ENCODE measurements at regions not wholly inside any gene's neighbourhood (a gene's known extent, or its start where the extent isn't known, plus 50 kb on each side); places are given as distances from the start of the nearest gene placed in this dataset.
A peak's percentile ranks its signal among the peaks of the same experiment; 100 is the strongest.

DNA sequence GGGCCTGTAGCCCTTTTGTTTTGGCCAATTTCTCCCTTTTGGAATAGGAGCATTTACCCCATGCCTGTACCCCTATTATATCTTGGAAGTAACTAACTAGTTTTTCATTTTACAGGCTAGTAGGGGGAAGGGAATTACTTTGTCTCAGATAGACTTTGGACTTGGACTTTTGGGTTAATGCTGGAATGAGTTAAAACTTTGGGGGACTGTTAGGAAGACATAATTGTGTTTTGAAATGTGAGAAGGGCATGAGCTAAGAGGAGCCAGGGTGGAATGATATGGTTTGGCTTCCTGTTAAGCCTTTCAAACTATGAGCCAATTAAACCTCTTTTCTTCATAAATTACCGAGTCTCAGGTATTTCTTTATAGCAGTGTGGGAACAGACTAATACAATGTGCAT lies 168.1 kb downstream of the FGF1 start:
- DNase-seq: no peak
- peaks cover 11 to 12% of the 10 kb centered on the region in 2 donors for H3K9me3 Mint-ChIP-seq
- H3K4me3 Mint-ChIP-seq: no peak overlapping the region
- H3K27me3 Mint-ChIP-seq: peaks cover 3 to 8% of the 10 kb centered on the region in 2 donors
- ATAC-seq (replicated peaks): no peak
- H3K36me3 Mint-ChIP-seq: peaks cover 11 to 12% of the 10 kb centered on the region in 2 donors
- H3K27ac Mint-ChIP-seq: no peak overlapping the region
- peaks cover 0 to 6% of the 10 kb centered on the region in 2 donors for H3K4me1 Mint-ChIP-seq

DNA sequence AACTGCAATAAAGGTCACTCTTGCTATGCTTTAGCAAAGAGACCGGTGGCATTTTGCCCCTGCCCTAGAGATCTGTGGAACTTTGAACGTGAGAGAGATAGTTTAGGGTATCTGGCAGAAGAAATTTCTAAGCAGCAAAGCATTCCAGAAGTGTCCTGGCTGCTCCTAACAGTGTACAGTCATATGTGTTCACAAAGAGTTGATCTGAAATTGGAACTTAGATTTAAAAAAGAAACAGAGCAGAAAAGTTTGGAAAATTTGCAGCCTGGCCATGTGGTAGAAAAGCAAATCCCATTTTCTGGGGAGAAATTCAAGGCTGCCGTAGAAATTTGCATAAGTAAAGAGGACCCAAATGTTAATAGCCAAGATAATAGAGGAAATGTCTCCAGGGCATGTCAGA lies 169.2 kb downstream of the FGF1 start:
- no peak for ATAC-seq (replicated peaks)
- peaks cover 7 to 11% of the 10 kb centered on the region in 2 donors for H3K27me3 Mint-ChIP-seq
- H3K4me1 Mint-ChIP-seq: peaks cover 1 to 6% of the 10 kb centered on the region in 2 donors
- no peak overlapping the region for H3K4me3 Mint-ChIP-seq
- H3K27ac Mint-ChIP-seq: no peak overlapping the region
- peaks cover 12% of the 10 kb centered on the region in 2 donors for H3K36me3 Mint-ChIP-seq
- no peak for DNase-seq
- H3K9me3 Mint-ChIP-seq: peaks cover 11 to 12% of the 10 kb centered on the region in 2 donors

DNA sequence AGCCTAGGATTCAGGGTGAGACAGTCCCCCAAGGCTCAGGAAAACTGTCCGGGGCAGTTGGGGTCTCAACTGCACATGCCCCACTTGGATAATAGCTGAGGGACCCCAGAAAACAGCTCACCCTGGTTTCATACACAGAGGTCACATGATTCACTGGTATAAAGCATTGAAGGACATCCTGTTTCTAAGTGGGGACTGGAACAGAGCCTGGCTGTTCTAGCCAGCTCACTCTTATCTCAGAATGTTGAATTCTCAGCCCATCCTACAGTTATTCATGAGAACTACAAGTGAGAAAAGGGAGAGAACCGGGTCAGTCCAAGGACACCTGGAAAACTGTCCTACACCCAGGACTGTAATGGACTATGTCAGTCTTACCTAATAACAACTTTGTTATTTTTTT lies 170.9 kb downstream of the FGF1 start:
- Mint-ChIP-seq H3K4me3 (no peak overlapping the region), H3K36me3 (peaks cover 12% of the 10 kb centered on the region in 2 donors), H3K9me3 (peaks cover 11 to 12% of the 10 kb centered on the region in 2 donors), H3K27ac (no peak overlapping the region), H3K4me1 (peaks cover 1 to 6% of the 10 kb centered on the region in 2 donors), H3K27me3 (peaks cover 10 to 12% of the 10 kb centered on the region in 2 donors)
- no peak for ATAC-seq (replicated peaks)
- DNase-seq: no peak

DNA sequence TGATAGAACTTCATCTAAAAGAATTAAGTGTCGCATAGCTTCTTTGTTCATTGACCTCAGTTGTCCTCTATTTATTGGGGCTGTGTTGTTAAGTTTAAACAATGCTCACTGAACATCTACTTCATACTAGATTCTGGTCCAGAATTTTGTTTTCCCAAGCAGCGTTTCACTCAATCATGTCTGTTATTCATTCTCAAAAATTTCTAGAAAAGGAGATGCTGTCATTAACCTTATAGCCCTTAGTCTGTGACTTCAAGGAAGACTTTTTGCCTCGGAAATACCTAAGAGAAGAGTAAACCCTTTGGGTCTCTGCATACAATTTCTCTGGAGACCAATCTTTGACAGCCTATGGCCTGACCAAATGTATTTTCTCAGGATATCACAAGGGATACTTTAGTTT lies 171.7 kb downstream of the FGF1 start:
- peaks cover 14 to 20% of the 10 kb centered on the region in 2 donors for H3K27me3 Mint-ChIP-seq
- ATAC-seq (replicated peaks): no peak
- H3K4me3 Mint-ChIP-seq: no peak overlapping the region
- DNase-seq: no peak
- H3K27ac Mint-ChIP-seq: no peak overlapping the region
- H3K4me1 Mint-ChIP-seq: peaks cover 1 to 6% of the 10 kb centered on the region in 2 donors
- peaks cover 11 to 12% of the 10 kb centered on the region in 2 donors for H3K9me3 Mint-ChIP-seq
- H3K36me3 Mint-ChIP-seq: peaks cover 12% of the 10 kb centered on the region in 2 donors

DNA sequence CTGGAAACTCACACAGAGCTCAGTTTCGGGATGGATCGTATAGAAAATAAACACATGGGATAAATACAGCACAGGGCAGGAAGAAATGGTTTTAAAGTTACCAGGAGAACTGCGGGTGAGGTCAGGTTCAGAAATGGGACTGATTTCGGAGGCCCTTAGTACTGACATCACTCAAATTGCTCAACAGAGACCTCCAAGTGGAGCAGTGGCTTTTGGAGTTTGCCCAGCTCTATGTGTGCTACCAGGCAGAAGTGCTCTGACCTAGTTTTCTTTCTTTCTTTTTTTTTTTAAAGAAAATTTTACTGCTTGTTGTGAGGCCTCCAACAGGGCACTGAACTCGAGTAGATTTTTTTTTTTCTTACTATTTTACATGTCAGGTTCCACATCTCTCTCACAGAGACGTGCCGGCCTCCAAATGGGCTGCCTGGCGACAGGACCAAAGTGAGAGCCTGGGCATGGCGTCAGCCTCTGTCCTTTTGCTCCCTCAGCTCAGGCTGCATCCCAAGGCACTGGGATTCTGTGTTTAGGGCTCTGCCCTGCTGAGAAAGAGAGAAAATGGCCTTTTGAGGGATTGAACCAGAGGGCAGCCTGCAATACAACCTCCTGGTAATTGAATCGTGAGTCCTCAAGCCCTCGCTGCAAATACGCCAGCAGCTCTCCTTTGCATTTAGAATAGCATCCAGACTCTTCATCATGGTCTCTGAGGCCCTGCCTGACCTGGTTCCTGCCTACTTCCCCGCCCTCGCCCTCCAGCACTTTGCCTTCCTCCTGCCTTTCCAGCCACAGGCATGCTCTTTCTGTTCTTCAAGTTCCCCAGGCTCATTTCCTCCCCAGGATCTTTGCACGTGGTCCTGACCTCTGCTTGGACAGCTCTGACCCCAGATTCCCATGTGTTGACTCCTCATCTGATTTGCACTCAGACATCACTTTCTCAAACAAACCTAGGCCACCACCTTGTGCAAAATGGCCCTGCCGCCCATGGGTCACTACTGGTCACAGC lies 173.5 kb downstream of the FGF1 start:
- H3K36me3 Mint-ChIP-seq: peaks cover 12% of the 10 kb centered on the region in 2 donors
- no peak overlapping the region for H3K4me3 Mint-ChIP-seq
- H3K4me1 Mint-ChIP-seq: peaks cover 5 to 20% of the 10 kb centered on the region in 2 donors
- no peak overlapping the region for H3K27ac Mint-ChIP-seq
- H3K27me3 Mint-ChIP-seq: peaks cover 24 to 34% of the 10 kb centered on the region in 2 donors
- ATAC-seq (replicated peaks): no peak
- peaks cover 11 to 12% of the 10 kb centered on the region in 2 donors for H3K9me3 Mint-ChIP-seq
- DNase-seq: no peak

DNA sequence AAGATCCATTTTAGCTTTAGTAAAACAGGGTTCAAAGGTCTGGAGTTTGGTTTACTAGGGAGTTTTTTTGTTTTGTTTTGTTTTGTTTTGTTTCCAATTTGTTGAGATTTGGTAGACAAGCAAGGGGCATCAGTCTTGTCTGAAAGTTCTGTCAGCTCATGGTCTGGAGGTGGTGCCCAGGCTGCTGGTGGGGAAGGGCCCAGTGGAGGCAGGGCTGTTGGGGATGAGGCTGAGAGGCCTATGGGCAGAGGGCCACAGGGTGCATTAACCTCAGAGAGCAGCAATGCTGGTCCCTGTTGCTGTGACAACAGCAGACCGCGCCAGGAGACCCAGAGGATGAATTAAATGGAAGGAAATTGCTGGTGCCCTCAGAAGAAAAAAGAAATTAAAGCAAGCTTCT lies 174.5 kb downstream of the FGF1 start:
- H3K4me1 Mint-ChIP-seq: peaks cover 5 to 21% of the 10 kb centered on the region in 2 donors
- H3K36me3 Mint-ChIP-seq: peaks cover 3 to 4% of the 10 kb centered on the region in 2 donors
- peaks cover 28 to 34% of the 10 kb centered on the region in 2 donors for H3K27me3 Mint-ChIP-seq
- H3K27ac Mint-ChIP-seq: peak overlapping the region; percentile 27
- ATAC-seq (replicated peaks): no peak
- no peak for DNase-seq
- no peak overlapping the region for H3K4me3 Mint-ChIP-seq
- H3K9me3 Mint-ChIP-seq: peaks cover 3% of the 10 kb centered on the region in 2 donors

DNA sequence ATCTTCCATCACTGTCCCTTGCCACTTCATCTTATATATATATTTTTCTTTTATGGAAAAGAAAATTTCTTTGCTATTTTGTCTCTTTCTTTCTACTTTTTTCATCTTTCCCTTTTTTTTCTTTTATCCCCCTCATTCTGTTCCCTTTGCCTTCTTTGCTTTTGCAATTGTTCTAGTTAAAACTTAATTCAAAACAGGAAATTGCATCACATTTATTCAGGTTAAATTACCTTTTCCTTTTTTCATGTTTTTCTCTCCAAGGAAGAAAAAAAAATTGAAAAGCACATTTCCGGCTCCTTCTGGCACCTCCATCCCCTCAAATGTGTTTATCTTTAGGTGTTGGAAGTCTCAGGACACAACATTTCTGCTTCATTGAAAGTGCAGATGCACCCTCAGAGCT lies 176.9 kb downstream of the FGF1 start:
- Mint-ChIP-seq H3K27me3 (peaks cover 32 to 48% of the 10 kb centered on the region in 2 donors), H3K27ac (no peak overlapping the region), H3K4me1 (peaks cover 8 to 28% of the 10 kb centered on the region in 2 donors), H3K9me3 (no peaks in the 10 kb centered on the region), H3K36me3 (peaks cover 0 to 2% of the 10 kb centered on the region in 2 donors), H3K4me3 (no peak overlapping the region)
- no peak for ATAC-seq (replicated peaks)
- no peak for DNase-seq

DNA sequence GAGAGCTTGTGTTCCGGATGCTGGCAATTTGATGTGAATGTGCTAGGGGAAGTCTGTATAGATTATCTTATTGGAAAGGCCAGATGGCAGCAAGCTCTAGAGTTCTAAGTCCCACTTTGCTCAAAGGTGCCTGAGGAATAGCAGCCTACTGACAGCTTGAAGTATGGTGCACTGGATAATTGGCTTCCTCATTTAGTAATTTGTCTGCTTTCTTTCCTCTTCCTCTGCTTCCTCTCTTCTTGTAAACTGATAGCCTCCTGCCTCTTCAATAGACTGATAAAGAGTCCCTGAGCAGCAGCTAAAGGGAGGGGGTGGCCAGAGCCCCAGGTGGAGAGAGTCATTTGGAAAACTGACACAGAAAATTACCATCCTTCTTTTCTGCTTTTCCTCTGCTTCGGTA lies 177.3 kb downstream of the FGF1 start:
- Mint-ChIP-seq H3K27me3 (peaks cover 32 to 53% of the 10 kb centered on the region in 2 donors), H3K27ac (no peak overlapping the region), H3K4me3 (no peak overlapping the region), H3K4me1 (peaks cover 8 to 24% of the 10 kb centered on the region in 2 donors), H3K36me3 (peaks cover 0 to 2% of the 10 kb centered on the region in 2 donors), H3K9me3 (no peaks in the 10 kb centered on the region)
- no peak for ATAC-seq (replicated peaks)
- no peak for DNase-seq

DNA sequence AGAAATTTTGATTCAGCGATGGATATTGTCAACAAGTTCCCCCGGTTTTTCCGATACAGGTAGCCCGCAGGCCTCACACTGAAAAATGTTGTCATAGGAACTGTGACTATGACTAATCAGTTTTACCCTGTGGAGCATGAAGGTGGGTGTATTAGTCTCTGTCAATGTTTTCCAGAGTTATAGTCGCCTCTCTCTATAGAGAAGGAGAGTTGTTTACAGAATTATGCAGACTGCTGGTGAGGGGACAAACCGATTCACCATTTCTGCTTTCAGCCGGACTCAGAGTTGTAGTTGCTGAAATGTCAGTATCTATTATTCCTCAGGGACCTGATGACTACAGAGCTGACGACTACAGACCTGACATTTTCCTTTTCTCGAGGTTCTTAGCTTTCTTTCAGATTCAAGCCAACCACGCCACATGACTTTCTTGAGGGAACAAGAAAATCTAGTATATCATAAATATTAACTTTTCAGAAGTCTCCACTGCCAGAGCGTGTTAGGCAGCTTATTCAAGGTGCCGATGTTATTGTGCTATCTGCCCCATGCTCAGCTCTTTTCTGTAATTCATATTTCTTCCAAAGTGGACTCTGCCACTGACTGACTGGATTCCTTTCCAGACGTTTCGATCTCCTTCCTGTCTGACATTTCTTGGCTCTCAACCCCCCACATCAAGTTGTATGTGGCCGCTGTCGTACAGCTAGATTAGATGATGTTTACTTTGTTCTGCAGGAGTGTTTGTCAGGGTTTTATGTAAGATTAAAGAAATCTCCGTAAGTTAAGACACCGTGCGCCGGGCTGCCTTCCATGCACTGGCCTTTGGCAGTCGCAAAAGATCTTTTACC lies 178.1 kb downstream of the FGF1 start:
- H3K36me3 Mint-ChIP-seq: peaks cover 0 to 1% of the 10 kb centered on the region in 2 donors

DNA sequence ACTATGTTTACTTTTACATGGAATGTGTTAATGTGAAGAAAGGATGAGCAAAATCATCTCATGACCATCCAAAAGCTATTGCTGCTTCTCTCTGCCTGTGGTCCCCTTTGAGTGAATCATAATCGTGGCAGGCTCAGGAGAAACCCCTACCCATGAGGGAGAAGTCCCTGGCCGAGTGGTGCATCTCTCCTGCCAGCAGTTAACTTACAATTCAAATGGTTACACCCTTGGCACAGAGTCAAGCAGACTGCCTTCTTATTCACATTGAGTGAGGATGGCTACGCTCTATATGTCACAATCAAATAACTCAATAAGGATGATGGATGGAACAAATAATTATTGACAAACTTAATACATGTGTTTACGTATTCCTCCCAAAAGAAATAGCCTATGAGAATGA lies 179.1 kb downstream of the FGF1 start:
- H3K4me1 Mint-ChIP-seq: peaks cover 7 to 24% of the 10 kb centered on the region in 2 donors
- H3K9me3 Mint-ChIP-seq: no peaks in the 10 kb centered on the region
- peak in 1 of 2 donors; percentile 22 for ATAC-seq (replicated peaks)
- no peak for DNase-seq
- no peaks in the 10 kb centered on the region for H3K36me3 Mint-ChIP-seq
- H3K27ac Mint-ChIP-seq: no peak overlapping the region
- H3K4me3 Mint-ChIP-seq: no peak overlapping the region
- H3K27me3 Mint-ChIP-seq: peaks cover 26 to 48% of the 10 kb centered on the region in 2 donors

More for the DNA sequence above, 178.1 kb downstream of the FGF1 start:
- Mint-ChIP-seq H3K27me3 (peaks cover 28 to 51% of the 10 kb centered on the region in 2 donors), H3K9me3 (no peaks in the 10 kb centered on the region), H3K4me3 (no peak overlapping the region), H3K4me1 (peaks cover 8 to 24% of the 10 kb centered on the region in 2 donors), H3K27ac (no peak overlapping the region)
- ATAC-seq (replicated peaks) (peak; percentile 90 to 95), DNase-seq (peak; percentile 12)

DNA sequence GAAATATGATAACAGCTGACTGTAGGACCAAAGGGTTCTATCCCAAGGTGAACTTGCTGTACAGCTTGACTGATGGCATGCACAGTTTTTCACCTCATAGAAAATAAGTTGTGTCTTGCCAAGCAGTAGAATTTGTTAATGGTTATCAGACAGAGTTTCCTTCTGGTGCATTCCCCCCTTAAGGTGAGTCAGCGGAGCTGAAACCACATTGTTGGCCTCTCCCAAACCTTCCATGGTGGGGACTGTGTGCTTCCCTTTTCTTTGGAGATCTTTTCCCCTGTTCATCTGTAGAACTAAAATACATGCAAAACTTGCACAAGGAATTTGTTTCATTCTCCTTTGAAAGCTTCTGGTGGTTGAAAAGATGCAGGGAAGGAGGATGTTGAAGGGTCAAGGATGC lies 179.8 kb downstream of the FGF1 start:
- no peaks in the 10 kb centered on the region for H3K36me3 Mint-ChIP-seq
- peak overlapping the region; percentile 31 for H3K27ac Mint-ChIP-seq
- no peak for DNase-seq
- peaks cover 7 to 24% of the 10 kb centered on the region in 2 donors for H3K4me1 Mint-ChIP-seq
- ATAC-seq (replicated peaks): peak; percentile 31 to 34
- H3K4me3 Mint-ChIP-seq: no peak overlapping the region
- peaks cover 22 to 52% of the 10 kb centered on the region in 2 donors for H3K27me3 Mint-ChIP-seq
- no peaks in the 10 kb centered on the region for H3K9me3 Mint-ChIP-seq

DNA sequence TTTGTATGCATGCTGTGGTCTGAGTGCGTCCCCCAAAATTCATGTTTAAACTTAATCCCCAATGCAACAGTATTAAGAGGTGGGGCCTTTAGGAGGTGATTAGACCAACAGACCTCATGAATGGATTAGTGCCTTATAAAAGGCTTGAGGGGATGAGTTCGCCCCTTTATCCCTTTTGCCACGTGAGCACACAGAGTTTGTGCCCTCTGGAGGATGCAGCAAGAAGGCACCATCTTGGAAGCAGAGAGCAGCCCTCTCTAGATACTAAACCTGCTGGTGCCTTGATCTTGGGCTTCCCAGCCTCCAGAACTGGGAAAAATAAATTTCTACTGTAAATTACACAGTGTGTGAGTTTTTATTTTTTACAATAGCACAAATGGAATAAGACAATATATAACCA lies 177.1 kb upstream of the SPRY4 start:
- peaks cover 3 to 9% of the 10 kb centered on the region in 2 donors for H3K4me1 Mint-ChIP-seq
- ATAC-seq (replicated peaks) (no peak), DNase-seq (no peak)
- peaks cover 12 to 36% of the 10 kb centered on the region in 2 donors for H3K27me3 Mint-ChIP-seq
- H3K9me3 Mint-ChIP-seq: no peaks in the 10 kb centered on the region
- no peak overlapping the region for H3K27ac Mint-ChIP-seq
- H3K36me3 Mint-ChIP-seq: no peaks in the 10 kb centered on the region
- no peak overlapping the region for H3K4me3 Mint-ChIP-seq

DNA sequence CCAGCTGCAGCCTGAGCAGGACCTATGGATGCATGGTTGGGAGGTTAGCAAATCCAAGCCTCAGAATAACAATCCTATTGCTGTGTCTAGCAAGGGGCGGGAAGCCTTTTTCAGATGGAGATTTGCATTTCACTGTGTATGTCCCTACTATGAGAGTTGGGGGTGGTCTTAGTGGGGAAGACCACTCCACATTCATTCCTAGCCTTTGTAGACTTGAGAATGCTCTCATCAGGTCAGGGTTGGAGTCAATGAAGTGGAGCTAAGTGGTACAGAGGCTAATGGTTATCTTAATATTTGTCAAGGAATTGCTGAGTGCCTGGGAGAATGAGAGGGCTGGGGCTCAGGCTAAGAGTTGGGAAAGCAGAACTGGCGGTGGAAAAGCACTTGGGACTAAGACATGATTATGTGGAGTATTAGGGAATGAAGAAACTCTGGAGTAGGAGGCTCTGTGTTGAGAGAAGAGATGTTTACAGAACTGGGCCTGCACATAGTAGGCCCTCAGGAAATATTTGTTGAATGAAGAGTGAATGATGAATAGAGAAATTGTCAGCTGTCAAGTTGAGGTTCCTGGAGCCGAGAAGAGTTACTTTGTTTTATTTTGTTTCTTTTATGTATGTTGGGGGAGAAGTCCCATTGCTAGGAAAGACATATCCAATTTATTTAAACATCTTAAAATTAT lies 175.5 kb upstream of the SPRY4 start:
- H3K27ac Mint-ChIP-seq: no peak overlapping the region
- no peaks in the 10 kb centered on the region for H3K4me1 Mint-ChIP-seq
- ATAC-seq (replicated peaks) (no peak), DNase-seq (no peak)
- peaks cover 12 to 31% of the 10 kb centered on the region in 2 donors for H3K27me3 Mint-ChIP-seq
- no peaks in the 10 kb centered on the region for H3K9me3 Mint-ChIP-seq
- no peak overlapping the region for H3K4me3 Mint-ChIP-seq
- no peaks in the 10 kb centered on the region for H3K36me3 Mint-ChIP-seq
